ENCODE measurements at regions not wholly inside any gene's neighbourhood (a gene's known extent, or its start where the extent isn't known, plus 50 kb on each side); places are given as distances from the start of the nearest gene placed in this dataset.

DNA sequence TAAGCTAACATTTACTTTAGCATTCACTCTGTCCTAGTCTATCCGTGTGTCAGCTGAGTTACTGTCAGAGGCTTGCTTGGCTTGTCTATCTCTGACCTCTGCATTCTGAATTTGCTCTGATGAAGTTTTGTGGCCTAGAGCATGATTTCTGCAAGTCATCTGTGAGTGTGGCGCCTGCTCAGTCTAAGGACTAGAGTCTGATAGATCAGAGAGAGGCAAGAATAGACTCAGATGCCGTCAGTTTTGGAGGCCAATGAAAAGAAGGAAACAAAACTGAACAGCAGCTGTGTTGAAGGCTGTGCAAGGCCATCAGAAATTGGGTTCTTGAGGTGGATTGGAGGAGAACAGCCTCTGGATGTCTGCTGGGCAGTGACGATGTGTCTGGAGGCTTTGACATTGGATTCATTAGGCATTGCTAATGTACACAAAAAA is 573.1 kb downstream of the USP25 start:
- Mint-ChIP-seq H3K9me3 (no peaks in the 10 kb centered on the region), H3K27me3 (no peaks in the 10 kb centered on the region), H3K27ac (peak overlapping the region; percentile 27), H3K4me3 (peak overlapping the region; percentile 20), H3K36me3 (peaks cover 12% of the 10 kb centered on the region), H3K4me1 (ENCODE audit: unreplicated experiment) (peaks cover 15% of the 10 kb centered on the region)
- TF ChIP-seq, protein P1, sequence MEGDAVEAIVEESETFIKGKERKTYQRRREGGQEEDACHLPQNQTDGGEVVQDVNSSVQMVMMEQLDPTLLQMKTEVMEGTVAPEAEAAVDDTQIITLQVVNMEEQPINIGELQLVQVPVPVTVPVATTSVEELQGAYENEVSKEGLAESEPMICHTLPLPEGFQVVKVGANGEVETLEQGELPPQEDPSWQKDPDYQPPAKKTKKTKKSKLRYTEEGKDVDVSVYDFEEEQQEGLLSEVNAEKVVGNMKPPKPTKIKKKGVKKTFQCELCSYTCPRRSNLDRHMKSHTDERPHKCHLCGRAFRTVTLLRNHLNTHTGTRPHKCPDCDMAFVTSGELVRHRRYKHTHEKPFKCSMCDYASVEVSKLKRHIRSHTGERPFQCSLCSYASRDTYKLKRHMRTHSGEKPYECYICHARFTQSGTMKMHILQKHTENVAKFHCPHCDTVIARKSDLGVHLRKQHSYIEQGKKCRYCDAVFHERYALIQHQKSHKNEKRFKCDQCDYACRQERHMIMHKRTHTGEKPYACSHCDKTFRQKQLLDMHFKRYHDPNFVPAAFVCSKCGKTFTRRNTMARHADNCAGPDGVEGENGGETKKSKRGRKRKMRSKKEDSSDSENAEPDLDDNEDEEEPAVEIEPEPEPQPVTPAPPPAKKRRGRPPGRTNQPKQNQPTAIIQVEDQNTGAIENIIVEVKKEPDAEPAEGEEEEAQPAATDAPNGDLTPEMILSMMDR (conservative IDR thresholded peaks at IDR 0.05) = no peak
- DNase-seq (ENCODE audit: extremely low spot score, unreplicated experiment) = no peak

DNA sequence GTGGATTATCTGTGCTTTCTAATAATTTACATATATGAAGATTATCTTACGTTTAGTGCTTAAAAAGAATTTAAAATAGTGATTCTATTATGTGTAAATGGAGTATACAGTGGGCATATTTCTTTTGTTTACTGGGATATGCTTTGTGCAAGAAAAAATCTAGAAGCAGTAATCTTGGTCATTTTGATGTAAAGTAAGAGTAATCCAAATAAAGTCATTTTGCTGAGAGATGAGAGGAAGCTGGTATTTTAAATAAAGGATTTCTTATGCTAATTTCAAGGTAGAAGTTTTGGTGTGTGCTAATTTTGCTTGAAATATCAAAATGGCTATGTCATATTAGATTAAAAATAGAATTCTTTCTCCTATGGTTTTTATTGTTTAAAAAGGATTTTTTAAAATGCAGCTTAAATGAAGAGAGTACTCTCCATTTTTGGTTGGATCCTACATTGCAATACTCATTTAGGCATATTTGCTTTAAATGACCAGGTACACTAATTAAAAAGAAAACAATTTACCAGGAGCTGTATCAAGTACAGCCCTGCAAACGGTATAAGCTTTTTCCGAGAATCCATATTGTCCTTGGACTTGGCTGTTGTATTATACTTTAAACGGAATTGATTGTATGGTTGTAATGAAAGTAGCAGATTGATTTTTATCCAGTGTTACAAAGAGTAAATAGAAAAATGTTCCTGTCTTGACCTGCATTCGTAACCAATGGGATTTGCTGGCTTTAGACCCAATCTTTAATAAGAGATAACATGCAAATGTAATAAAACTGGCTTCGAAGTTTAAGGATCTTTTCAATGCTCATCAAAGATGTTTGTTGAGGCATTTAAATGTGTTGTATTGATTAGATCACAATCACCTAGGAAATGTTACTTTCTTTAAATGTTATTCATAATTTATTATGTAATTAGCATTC is 574.7 kb downstream of the USP25 start:
- Mint-ChIP-seq H3K27ac (no peak overlapping the region), H3K4me3 (no peak overlapping the region), H3K9me3 (no peaks in the 10 kb centered on the region), H3K27me3 (no peaks in the 10 kb centered on the region), H3K4me1 (ENCODE audit: unreplicated experiment) (peaks cover 22% of the 10 kb centered on the region), H3K36me3 (peaks cover 4% of the 10 kb centered on the region)
- TF ChIP-seq, protein P1 (conservative IDR thresholded peaks at IDR 0.05) = no peak
- no peak for DNase-seq (ENCODE audit: extremely low spot score, unreplicated experiment)

DNA sequence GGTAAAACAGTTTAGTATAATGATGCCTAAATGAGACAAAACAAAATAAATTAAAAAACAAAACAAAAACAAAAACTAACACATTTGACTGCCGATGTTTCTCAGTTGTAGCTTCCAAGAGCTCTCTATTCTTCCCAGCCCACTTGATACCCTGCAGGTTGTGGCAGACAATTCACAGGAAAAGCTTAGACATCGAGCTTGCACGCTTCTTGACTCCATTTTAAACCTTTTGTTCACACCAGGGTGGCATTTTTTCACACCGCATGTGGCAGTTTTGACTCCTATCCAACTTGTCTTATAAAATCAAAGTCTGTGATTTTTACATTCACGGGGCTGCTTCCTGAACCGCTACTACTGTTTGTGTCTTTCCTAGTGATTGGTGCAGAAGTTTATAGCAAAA is 575.9 kb downstream of the USP25 start:
- H3K4me1 Mint-ChIP-seq (ENCODE audit: unreplicated experiment) = peaks cover 30% of the 10 kb centered on the region
- H3K9me3 Mint-ChIP-seq = no peaks in the 10 kb centered on the region
- peaks cover 2% of the 10 kb centered on the region for H3K36me3 Mint-ChIP-seq
- DNase-seq (ENCODE audit: extremely low spot score, unreplicated experiment) = no peak
- no peaks in the 10 kb centered on the region for H3K27me3 Mint-ChIP-seq
- peak overlapping the region; percentile 75 for H3K4me3 Mint-ChIP-seq
- H3K27ac Mint-ChIP-seq = peak overlapping the region; percentile 6
- TF ChIP-seq, protein P1 (conservative IDR thresholded peaks at IDR 0.05) = peak; percentile 41

DNA sequence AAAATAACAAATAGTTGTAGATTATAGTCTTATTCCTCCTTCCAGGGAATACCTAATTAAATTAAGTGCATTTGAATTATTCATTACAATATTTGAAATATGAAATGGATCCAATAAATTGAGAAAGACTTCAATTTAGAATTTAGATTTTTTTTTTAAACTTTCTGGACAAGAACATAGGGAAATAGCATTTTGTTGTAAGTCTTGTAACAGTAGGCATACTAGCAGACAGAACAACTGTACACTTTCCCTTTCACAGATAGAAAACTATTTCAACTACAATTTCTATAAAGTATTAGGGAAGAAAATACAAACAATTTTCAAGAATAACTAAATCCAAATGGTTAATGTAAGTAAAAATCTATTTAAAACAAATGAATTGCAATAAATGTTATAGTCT is 577.5 kb downstream of the USP25 start:
- TF ChIP-seq, protein P1 (conservative IDR thresholded peaks at IDR 0.05) = no peak
- no peaks in the 10 kb centered on the region for H3K27me3 Mint-ChIP-seq
- H3K27ac Mint-ChIP-seq = no peak overlapping the region
- H3K4me3 Mint-ChIP-seq = no peak overlapping the region
- no peaks in the 10 kb centered on the region for H3K36me3 Mint-ChIP-seq
- peaks cover 40% of the 10 kb centered on the region for H3K4me1 Mint-ChIP-seq (ENCODE audit: unreplicated experiment)
- H3K9me3 Mint-ChIP-seq = no peaks in the 10 kb centered on the region
- DNase-seq (ENCODE audit: extremely low spot score, unreplicated experiment) = no peak

DNA sequence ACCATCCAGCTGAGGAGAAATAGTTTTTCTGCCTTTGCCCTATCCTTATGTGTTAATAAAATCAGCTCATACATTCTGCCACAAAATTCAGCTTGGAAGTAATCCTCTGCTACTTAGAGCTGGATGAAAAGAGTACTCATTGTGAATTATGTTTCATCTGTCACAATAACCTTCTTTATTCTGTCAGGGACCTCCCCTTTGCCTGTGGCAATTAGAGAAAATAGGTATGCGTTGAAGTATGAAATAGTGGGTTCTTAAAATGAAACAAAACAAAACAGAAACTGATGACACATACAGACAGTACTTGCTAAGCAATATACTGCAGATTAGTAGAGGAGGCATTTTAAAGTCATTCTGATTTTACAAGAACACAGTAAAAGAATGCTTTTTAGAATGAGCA is 578.5 kb downstream of the USP25 start:
- peak overlapping the region; percentile 22 for H3K27ac Mint-ChIP-seq
- H3K4me1 Mint-ChIP-seq (ENCODE audit: unreplicated experiment) = peaks cover 36% of the 10 kb centered on the region
- H3K9me3 Mint-ChIP-seq = no peaks in the 10 kb centered on the region
- H3K27me3 Mint-ChIP-seq = no peaks in the 10 kb centered on the region
- peak overlapping the region; percentile 75 for H3K4me3 Mint-ChIP-seq
- no peak for DNase-seq (ENCODE audit: extremely low spot score, unreplicated experiment)
- TF ChIP-seq, protein P1 (conservative IDR thresholded peaks at IDR 0.05) = no peak
- no peaks in the 10 kb centered on the region for H3K36me3 Mint-ChIP-seq

All from type B pancreatic cell (in vitro differentiated cells).